ENCODE measurements at regions not wholly inside any gene's neighbourhood (a gene's known extent, or its start where the extent isn't known, plus 50 kb on each side); places are given as distances from the start of the nearest gene placed in this dataset.

- CTCF ChIA-PET = no interaction called here
These were observed 2292.8 kb downstream of the PCDH9 start for GRCh38 chr13:64937302-64937701.

More at GRCh38 chr13:64937302-64937701, 2292.8 kb downstream of the PCDH9 start:
- dilution Hi-C loops (cut with HindIII; ENCODE audit: low sequenced_read_pairs, unreplicated experiment) = no loop called here
- H3K18ac ChIP-seq (ENCODE audit: low read depth, low read length) = no peak overlapping the region
- no peak overlapping the region for H3K4me2 ChIP-seq (ENCODE audit: low read depth, low read length)
- no peaks in the 10 kb centered on the region for H3K27me3 ChIP-seq (ENCODE audit: control insufficient read depth, insufficient read depth, low read length)
- no peak overlapping the region for H2BK120ac ChIP-seq (ENCODE audit: low read depth, low read length)
- no peak overlapping the region for H2AFZ ChIP-seq (replicated peaks; ENCODE audit: low read length, poor library complexity)
- no CpG with 5 or more reads among the region's 1 CpG for WGBS, 2 experiments (ENCODE audit: extremely low coverage in 2 of 2, insufficient read length in 1 of 2)
- no peak overlapping the region for H2BK15ac ChIP-seq (ENCODE audit: low read depth, low read length)
- no peak overlapping the region for H2AK9ac ChIP-seq (replicated peaks; ENCODE audit: low read depth, low read length, poor library complexity)
- no peak overlapping the region for H3K9ac ChIP-seq (ENCODE audit: low read depth, low read length)
- no peak overlapping the region for H4K91ac ChIP-seq (ENCODE audit: insufficient read depth, low read depth, low read length)
- H3K27ac ChIP-seq (ENCODE audit: insufficient read depth, low read length) = no peak overlapping the region
- POLR2A ChIA-PET (ENCODE audit: unreplicated experiment) = no interaction called here
- no peak overlapping the region for H3K56ac ChIP-seq (ENCODE audit: extremely low read depth, insufficient read depth, low read length)
- no peaks in the 10 kb centered on the region for H4K20me1 ChIP-seq (ENCODE audit: insufficient read depth, low read length)
- H3K23ac ChIP-seq (ENCODE audit: low read depth, low read length) = no peak overlapping the region
- no peaks in the 10 kb centered on the region for H3K9me1 ChIP-seq (ENCODE audit: insufficient read depth, low read length)
- H3K9me3 ChIP-seq (ENCODE audit: control insufficient read depth, insufficient read depth, low read length) = no peaks in the 10 kb centered on the region
- no peak for TF ChIP-seq BHLHE40 (IDR thresholded peaks at IDR 0.05; ENCODE audit: low read depth, low read length)
- H2AK5ac ChIP-seq (ENCODE audit: low read depth, low read length) = no peak overlapping the region
- no peaks in the 10 kb centered on the region for H3K36me3 ChIP-seq (ENCODE audit: control insufficient read depth, insufficient read depth, low read length)
- H2BK5ac ChIP-seq (ENCODE audit: low read depth, low read length, poor library complexity, severe bottlenecking) = no peak overlapping the region
- in situ Hi-C loops (cut with MboI; ENCODE audit: low sequenced_read_pairs) = no loop called here
- H3K14ac ChIP-seq (replicated peaks; ENCODE audit: low read depth, low read length) = no peak overlapping the region
- H3K4ac ChIP-seq (ENCODE audit: low read depth, low read length) = no peak overlapping the region
- H4K5ac ChIP-seq (ENCODE audit: low read depth, low read length) = no peak overlapping the region
- DNase-seq (no peak), ATAC-seq (ENCODE audit: low read depth) (no peak)
- no peak overlapping the region for H2BK20ac ChIP-seq (ENCODE audit: low read depth, low read length)
- no TSS peak for BruUV-seq (replicated peaks)
- H3K79me1 ChIP-seq (ENCODE audit: low read depth in 1 of 2, low read length in 2 of 2) = no peaks in the 10 kb centered on the region
- intact Hi-C loops (cut with micrococcal nuclease) = no loop called here
- no peak overlapping the region for H4K8ac ChIP-seq (ENCODE audit: low read depth in 2 of 2, low read length in 2 of 2)
- no peaks in the 10 kb centered on the region for H3K4me1 ChIP-seq (ENCODE audit: control insufficient read depth, insufficient read depth, low read length)
- H3K4me3 ChIP-seq (ENCODE audit: insufficient read depth, low read depth, low read length) = no peak overlapping the region
